AG10803 (cell line): ENCODE measurements at regions not wholly inside any gene's neighbourhood (a gene's known extent, or its start where the extent isn't known, plus 50 kb on each side); places are given as distances from the start of the nearest gene placed in this dataset.

ENCODE experiments used
- DNase-seq: peaks from one replicate; pipeline ENCODE4 v3.0.0; 2010; ENCODE audit warnings: low read depth
- H3K4me3 ChIP-seq: 2 replicates; pipeline ENCODE4 v1.5.1; 2011; ENCODE audit warnings: mild to moderate bottlenecking, low read length, control low read depth
- TF ChIP-seq, protein P1 (sequence below): conservative IDR thresholded peaks from 2 replicates; pipeline ENCODE4 v1.5.1; 2011; ENCODE audit warnings: mild to moderate bottlenecking, low read length, control low read depth, inconsistent platforms

DNA sequence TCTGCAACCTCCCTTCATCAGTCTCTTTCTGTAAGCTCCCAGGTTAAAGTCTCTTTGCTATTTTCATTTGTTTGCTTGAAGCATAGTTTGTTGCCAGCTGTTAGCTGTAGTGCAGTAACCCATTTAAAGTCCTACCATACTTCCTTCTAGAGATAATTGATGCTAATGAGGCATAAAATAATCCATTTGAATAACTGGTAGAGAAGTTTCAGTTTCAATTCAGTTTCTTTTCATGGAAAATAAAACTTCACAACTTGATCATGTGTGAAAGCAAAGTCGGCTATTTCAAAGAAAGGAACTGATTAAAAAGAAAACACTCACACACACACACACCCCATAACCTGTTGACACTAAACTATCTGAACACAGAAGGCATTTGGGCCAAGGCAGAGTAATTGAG, 68.5 kb upstream of the TENT5A start:
- no peak for DNase-seq
- H3K4me3 ChIP-seq = no peak overlapping the region
- TF ChIP-seq, protein P1, sequence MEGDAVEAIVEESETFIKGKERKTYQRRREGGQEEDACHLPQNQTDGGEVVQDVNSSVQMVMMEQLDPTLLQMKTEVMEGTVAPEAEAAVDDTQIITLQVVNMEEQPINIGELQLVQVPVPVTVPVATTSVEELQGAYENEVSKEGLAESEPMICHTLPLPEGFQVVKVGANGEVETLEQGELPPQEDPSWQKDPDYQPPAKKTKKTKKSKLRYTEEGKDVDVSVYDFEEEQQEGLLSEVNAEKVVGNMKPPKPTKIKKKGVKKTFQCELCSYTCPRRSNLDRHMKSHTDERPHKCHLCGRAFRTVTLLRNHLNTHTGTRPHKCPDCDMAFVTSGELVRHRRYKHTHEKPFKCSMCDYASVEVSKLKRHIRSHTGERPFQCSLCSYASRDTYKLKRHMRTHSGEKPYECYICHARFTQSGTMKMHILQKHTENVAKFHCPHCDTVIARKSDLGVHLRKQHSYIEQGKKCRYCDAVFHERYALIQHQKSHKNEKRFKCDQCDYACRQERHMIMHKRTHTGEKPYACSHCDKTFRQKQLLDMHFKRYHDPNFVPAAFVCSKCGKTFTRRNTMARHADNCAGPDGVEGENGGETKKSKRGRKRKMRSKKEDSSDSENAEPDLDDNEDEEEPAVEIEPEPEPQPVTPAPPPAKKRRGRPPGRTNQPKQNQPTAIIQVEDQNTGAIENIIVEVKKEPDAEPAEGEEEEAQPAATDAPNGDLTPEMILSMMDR = no peak

DNA sequence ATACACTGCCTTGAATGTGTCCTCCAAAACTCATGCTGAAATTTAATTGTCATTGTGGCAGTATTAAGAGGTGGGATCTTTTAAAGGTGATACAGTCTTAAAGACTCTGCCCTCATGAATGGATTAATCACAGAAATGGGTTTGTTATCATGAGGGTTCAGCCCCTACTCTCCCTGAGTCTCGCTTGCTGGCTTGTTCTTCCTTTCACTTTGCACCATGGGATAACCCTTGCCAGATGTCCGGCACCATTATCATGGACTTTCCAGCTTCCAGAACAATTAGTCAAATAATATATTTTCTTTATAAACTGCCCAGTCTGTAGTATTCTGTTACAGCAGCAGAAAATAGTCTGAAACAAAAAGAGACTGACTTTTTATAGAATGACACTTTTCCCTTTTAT, 67.9 kb upstream of the TENT5A start:
- no peak overlapping the region for H3K4me3 ChIP-seq
- TF ChIP-seq, protein P1 = no peak

DNA sequence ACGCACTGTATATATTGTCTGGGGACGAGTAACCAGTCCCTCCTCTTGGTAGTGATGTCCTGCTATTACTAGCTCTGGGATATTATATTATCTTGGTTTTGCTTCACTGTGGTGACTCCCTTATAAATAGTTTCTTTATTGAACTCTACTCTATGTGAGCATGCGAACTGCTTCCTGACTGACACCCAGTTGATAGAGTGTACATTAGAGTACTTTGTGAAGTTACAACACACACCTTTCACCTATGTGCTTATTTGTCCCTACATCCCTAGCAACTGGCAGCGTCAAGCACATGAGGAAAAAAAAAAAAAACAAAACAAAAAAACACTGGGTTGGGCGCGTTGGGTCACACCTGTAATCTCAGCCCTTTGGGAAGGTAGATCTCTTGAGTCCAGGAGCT, 67.3 kb upstream of the TENT5A start:
- TF ChIP-seq, protein P1 = no peak
- no peak for DNase-seq
- no peak overlapping the region for H3K4me3 ChIP-seq

More for the DNA sequence above, 67.9 kb upstream of the TENT5A start:
- no peak for DNase-seq

DNA sequence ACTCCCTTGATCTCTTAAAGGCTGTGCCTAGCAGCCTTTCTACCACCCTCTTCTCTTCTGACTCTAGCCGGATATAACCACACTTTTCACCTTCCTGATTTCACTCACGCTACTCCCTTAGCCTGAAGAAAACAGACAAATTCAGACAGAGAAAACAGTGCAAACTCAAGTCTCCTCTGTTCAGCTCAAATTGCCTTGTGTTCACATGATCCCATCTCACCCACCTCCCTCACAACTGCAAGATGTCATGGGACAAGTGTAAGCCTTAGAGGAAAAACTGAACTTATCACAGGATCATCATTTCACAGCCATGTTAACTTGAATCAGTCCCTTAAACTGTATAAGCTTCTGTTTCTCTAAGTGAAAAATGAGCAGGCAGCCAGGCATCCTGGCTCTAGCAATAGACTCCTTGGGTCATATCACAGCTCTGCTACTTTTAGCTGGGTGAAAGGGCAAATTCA, 66.5 kb upstream of the TENT5A start:
- TF ChIP-seq, protein P1 = no peak
- H3K4me3 ChIP-seq = no peak overlapping the region
- no peak for DNase-seq

DNA sequence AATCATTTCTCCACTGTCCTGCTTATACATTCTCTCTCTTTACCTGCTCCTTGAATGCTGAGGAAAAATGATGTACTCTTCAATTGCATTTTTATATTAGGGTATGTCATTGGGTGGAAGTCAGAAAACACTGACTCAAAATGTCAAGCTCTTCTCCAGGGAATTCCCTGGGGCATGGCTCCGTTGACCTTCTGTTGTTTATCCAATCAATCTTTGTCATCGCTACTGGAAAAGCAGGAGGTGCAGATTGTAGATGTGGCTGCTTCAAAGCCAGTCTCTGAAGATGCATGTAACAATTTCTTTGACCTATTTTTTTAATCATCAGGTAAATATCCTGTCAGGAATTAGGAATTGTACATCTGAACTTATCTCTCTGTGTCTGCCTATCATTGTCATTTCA, 63.9 kb upstream of the TENT5A start:
- no peak overlapping the region for H3K4me3 ChIP-seq
- DNase-seq = no peak
- TF ChIP-seq, protein P1 = no peak

DNA sequence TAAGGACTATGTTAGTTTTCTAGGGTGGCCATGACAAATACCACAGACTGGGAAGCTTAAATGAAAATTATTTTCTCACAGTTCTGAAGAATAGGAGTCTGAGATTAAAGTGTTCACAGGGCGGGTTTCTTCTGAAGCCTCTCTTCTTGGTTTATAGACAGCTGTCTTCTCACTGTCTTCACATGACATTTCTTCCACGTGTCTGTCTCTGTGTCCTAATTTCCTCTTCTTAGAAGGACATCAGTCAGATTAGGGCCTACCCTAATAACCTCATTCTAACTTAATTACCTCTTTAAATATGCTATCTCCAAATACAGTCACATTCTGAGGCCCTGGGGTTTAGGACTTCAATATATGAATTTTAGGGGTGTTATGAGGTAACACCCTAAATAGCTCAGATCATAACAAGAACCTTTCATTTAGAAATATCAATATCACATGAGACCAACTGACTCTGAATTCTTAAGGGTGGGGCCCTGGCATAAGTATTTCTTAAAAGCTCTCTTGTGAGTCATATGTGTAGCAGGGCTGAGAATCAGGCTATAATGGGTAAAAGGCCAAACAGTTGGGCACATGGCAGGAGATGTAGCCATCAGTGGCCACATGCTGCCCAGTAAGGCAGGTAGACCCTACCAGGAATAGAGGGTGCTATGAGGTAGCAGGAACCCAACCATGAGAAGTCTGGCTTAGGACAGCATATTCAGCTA, 62.0 kb upstream of the TENT5A start:
- peak; percentile 46 for DNase-seq

DNA sequence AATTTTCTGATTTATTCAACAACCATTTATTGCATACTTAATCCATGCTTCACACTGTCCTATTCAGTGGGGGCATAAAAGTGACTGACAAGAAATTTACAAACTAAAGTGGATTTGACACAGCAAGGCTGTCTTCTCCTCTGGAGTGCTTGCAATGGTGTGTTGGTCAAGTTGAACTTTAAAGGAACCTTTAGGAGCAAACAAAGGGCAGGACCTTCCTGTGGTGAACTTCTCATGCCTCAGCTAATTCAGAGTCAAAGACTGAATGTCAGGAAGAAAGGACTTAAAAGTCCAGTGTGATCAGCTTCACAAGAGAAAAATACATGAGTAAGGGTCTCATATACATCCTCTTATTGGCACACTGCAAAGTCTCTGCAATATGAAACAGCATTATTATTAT, 60.8 kb upstream of the TENT5A start:
- no peak for DNase-seq
- H3K4me3 ChIP-seq = no peak overlapping the region
- TF ChIP-seq, protein P1 = no peak

More for the DNA sequence above, 62.0 kb upstream of the TENT5A start:
- TF ChIP-seq, protein P1 = no peak
- H3K4me3 ChIP-seq = no peak overlapping the region
